ENCODE measurements at regions not wholly inside any gene's neighbourhood (a gene's known extent, or its start where the extent isn't known, plus 50 kb on each side); places are given as distances from the start of the nearest gene placed in this dataset.

DNA sequence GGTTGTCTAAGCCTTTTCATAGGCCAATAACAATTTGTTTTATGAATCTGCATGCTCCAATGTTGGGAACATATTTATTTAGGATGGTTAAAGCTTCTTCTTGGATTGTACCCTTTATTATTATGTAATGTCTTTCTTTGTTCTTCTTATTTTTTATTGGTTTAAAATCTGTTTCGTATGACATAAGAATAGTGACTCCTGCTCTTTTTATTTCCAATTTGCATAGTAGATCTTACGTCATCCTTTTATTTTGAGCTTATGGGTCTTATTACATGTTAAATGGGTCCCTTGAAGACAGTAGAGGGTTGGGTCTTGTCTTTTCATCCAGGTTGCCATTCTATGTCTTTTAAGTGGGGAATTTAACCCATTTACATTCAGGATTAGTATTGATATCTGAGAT is 561.9 kb upstream of the GHITM start:
- no peak for DNase-seq
- intact Hi-C loops (cut with DNase I): no loop called here
- H3K4me3 ChIP-seq (replicated peaks in 1 of 3): no peak overlapping the region
- 95 to 98% methylated on average over 2 of the region's 2 CpGs for WGBS, 2 donors
- H3K27me3 ChIP-seq: no peaks in the 10 kb centered on the region
- no peak overlapping the region for H3K27ac ChIP-seq
- H3K9me3 ChIP-seq: no peaks in the 10 kb centered on the region
- TF ChIP-seq POLR2A (IDR thresholded peaks at IDR 0.05): no peak
- TF ChIP-seq, protein P1, sequence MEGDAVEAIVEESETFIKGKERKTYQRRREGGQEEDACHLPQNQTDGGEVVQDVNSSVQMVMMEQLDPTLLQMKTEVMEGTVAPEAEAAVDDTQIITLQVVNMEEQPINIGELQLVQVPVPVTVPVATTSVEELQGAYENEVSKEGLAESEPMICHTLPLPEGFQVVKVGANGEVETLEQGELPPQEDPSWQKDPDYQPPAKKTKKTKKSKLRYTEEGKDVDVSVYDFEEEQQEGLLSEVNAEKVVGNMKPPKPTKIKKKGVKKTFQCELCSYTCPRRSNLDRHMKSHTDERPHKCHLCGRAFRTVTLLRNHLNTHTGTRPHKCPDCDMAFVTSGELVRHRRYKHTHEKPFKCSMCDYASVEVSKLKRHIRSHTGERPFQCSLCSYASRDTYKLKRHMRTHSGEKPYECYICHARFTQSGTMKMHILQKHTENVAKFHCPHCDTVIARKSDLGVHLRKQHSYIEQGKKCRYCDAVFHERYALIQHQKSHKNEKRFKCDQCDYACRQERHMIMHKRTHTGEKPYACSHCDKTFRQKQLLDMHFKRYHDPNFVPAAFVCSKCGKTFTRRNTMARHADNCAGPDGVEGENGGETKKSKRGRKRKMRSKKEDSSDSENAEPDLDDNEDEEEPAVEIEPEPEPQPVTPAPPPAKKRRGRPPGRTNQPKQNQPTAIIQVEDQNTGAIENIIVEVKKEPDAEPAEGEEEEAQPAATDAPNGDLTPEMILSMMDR (IDR thresholded peaks at IDR 0.05): no peak
- H3K4me1 ChIP-seq: no peaks in the 10 kb centered on the region
- no peaks in the 10 kb centered on the region for H3K36me3 ChIP-seq

- Histone ChIP-seq H3K27ac (no peak overlapping the region), H3K4me3 (replicated peaks in 1 of 3) (no peak overlapping the region), H3K27me3 (no peaks in the 10 kb centered on the region), H3K9me3 (no peaks in the 10 kb centered on the region), H3K4me1 (no peaks in the 10 kb centered on the region), H3K36me3 (no peaks in the 10 kb centered on the region)
- 86 to 92% methylated on average over 4 of the region's 4 CpGs for WGBS, 2 donors
- no peak for DNase-seq
- intact Hi-C loops (cut with DNase I): no loop called here
- no peak for TF ChIP-seq POLR2A (IDR thresholded peaks at IDR 0.05)
- TF ChIP-seq, protein P1 (IDR thresholded peaks at IDR 0.05): no peak
Observed at GRCh38 chr10:83580373-83581012, 558.8 kb upstream of the GHITM start.

DNA sequence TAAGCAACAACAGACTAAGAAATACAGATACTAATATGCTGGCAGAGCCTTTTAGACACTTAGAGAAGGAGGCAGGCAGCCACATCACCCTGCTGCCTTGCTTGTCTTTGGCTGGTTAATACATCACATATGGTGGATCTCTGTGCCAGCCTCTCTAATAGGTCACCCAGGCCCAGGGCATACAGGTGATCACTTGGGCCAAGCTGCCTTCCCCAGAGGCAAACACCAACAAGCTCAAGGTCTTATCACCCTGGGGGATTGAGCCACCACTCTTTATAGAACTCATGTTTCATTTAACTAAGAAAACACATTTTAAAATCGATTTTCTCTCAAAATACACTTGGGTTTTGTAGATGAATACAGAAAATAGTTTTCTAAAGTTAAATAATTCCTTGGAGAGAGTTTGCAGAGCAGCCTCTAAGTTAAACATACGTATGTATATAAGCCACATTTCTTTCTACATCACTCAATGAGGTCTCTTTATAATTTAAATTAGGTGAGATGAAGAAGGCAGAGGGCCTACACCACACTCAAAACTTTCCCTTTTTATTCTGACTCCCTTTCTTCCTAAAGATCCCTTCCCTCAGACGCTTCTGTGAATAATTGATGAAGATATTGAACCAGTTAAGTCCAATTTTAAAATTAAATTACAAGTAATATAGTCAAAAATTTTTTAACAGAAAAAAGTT is 556.8 kb upstream of the GHITM start:
- 74 to 76% methylated on average over 3 of the region's 3 CpGs for whole genome bisulfite sequencing, 2 donors
- intact Hi-C loops (cut with DNase I): no loop called here
- TF ChIP-seq, protein P1 (IDR thresholded peaks at IDR 0.05): no peak
- no peak for TF ChIP-seq POLR2A (IDR thresholded peaks at IDR 0.05)

GRCh38 chr10:83585686-83586085 is 553.6 kb upstream of the GHITM start:
- H3K4me3 ChIP-seq (replicated peaks in 1 of 3): no peak overlapping the region
- no peaks in the 10 kb centered on the region for H3K9me3 ChIP-seq
- no peak for TF ChIP-seq POLR2A (IDR thresholded peaks at IDR 0.05)
- TF ChIP-seq, protein P1 (IDR thresholded peaks at IDR 0.05): no peak
- no peaks in the 10 kb centered on the region for H3K36me3 ChIP-seq
- H3K27me3 ChIP-seq: no peaks in the 10 kb centered on the region
- WGBS, 2 donors: 77 to 91% methylated on average over 2 of the region's 2 CpGs
- H3K27ac ChIP-seq: no peak overlapping the region
- intact Hi-C loops (cut with DNase I): no loop called here
- no peaks in the 10 kb centered on the region for H3K4me1 ChIP-seq
- no peak for DNase-seq

More for the DNA sequence above, 556.8 kb upstream of the GHITM start:
- no peaks in the 10 kb centered on the region for H3K4me1 ChIP-seq
- no peaks in the 10 kb centered on the region for H3K9me3 ChIP-seq
- DNase-seq: no peak
- no peak overlapping the region for H3K27ac ChIP-seq
- no peaks in the 10 kb centered on the region for H3K36me3 ChIP-seq
- no peaks in the 10 kb centered on the region for H3K27me3 ChIP-seq
- H3K4me3 ChIP-seq (replicated peaks in 1 of 3): no peak overlapping the region

- Histone ChIP-seq H3K36me3 (no peaks in the 10 kb centered on the region), H3K27ac (no peak overlapping the region), H3K9me3 (no peaks in the 10 kb centered on the region), H3K4me1 (no peaks in the 10 kb centered on the region), H3K4me3 (replicated peaks in 1 of 3) (no peak overlapping the region), H3K27me3 (no peaks in the 10 kb centered on the region)
- TF ChIP-seq POLR2A (IDR thresholded peaks at IDR 0.05): no peak
- TF ChIP-seq, protein P1 (IDR thresholded peaks at IDR 0.05): no peak
- no peak for DNase-seq
- 92 to 95% methylated on average over 1 of the region's 1 CpG for WGBS, 2 donors
- intact Hi-C loops (cut with DNase I): no loop called here
Observed at GRCh38 chr10:83592337-83592935, 546.9 kb upstream of the GHITM start.

Data from thyroid gland (tissue), 4 donors.